Colonic mucosa (tissue), 4 donors: ENCODE measurements at regions not wholly inside any gene's neighbourhood (a gene's known extent, or its start where the extent isn't known, plus 50 kb on each side); places are given as distances from the start of the nearest gene placed in this dataset.

Source experiments
- DNase-seq: peaks from one replicate; pipeline ENCODE4 v3.0.0-alpha.2; 2020
- H3K27ac ChIP-seq: fragments of 200-600 bp; one replicate; pipeline ENCODE4 v1.8.0; 2021
- H3K27me3 ChIP-seq: fragments of 200-600 bp; one replicate; pipeline ENCODE4 v1.8.0; 2021
- H3K36me3 ChIP-seq: fragments of 200-600 bp; one replicate; pipeline ENCODE4 v1.8.0; 2021
- H3K4me1 ChIP-seq: fragments of 200-600 bp; one replicate; pipeline ENCODE4 v1.8.0; 2021; ENCODE audit warnings: mild to moderate bottlenecking
- H3K4me3 ChIP-seq: fragments of 200-600 bp; one replicate; pipeline ENCODE4 v1.8.0; 2021
- H3K9ac ChIP-seq, 2 donors: one replicate each; pipeline ENCODE4 v1.7.0; 2013; ENCODE audit warnings: control low read depth in 2 of 2, low read depth in 2 of 2, low read length in 2 of 2
- H3K9me3 ChIP-seq: fragments of 200-600 bp; one replicate; pipeline ENCODE4 v1.8.0; 2021
- intact Hi-C: fragments of 100-400 bp; cut with DNase I; formaldehyde crosslinking; loops from one replicate; pipeline ENCODE4 v1.14.1; 2022
- TF ChIP-seq, protein P1 (sequence below): fragments of 200-600 bp; IDR thresholded peaks from one replicate; pipeline ENCODE4 v1.8.0; 2022; ENCODE audit warnings: antibody characterized with exemption, mild to moderate bottlenecking
- donor health status: healthy.
- donor health status: DM: no; HTN: no; CAD: no.
- donor health status: DM: no; HTN: no; CAD: no.

DNA sequence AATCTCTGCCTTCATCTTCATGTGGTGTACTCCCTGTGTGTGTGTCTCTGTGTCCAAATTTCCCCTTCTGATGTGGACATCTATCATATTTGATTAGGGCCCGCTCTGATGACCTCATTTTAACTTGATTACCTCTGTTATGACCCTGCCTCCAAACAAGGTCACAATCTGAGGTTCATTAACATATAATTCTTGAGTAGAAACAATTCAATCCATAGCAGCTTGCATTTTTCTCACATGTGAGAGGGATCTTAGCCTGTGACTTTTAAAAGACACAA, 130.9 kb upstream of the RAB4A start:
- no peaks in the 10 kb centered on the region for H3K27me3 ChIP-seq
- no peaks in the 10 kb centered on the region for H3K4me1 ChIP-seq
- no peaks in the 10 kb centered on the region for H3K9me3 ChIP-seq
- TF ChIP-seq, protein P1, sequence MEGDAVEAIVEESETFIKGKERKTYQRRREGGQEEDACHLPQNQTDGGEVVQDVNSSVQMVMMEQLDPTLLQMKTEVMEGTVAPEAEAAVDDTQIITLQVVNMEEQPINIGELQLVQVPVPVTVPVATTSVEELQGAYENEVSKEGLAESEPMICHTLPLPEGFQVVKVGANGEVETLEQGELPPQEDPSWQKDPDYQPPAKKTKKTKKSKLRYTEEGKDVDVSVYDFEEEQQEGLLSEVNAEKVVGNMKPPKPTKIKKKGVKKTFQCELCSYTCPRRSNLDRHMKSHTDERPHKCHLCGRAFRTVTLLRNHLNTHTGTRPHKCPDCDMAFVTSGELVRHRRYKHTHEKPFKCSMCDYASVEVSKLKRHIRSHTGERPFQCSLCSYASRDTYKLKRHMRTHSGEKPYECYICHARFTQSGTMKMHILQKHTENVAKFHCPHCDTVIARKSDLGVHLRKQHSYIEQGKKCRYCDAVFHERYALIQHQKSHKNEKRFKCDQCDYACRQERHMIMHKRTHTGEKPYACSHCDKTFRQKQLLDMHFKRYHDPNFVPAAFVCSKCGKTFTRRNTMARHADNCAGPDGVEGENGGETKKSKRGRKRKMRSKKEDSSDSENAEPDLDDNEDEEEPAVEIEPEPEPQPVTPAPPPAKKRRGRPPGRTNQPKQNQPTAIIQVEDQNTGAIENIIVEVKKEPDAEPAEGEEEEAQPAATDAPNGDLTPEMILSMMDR, result no peak
- H3K4me3 ChIP-seq, result no peak overlapping the region
- H3K9ac ChIP-seq, result no peak overlapping the region
- no peaks in the 10 kb centered on the region for H3K36me3 ChIP-seq
- H3K27ac ChIP-seq, result no peak overlapping the region
- DNase-seq, result no peak
- intact Hi-C loops, result no loop called here

DNA sequence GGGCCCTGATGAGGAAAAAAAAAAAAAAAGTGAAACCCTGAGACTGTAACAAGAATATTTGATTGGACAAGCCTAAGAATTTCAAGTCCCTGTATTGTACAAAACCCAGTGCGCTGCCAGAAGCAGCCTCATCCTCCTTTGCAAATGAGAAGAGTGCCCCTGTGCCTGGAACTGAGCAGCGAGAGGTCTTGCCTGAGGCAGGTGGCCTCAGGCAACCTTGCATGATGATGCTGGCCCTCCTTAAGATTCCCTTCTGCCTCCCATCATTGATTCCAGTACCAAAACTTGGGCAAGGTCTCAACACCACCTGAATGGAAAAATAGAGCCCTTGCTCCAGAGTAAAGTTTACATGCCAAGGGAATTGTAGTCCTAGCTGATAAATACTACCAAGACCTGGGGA, 129.6 kb upstream of the RAB4A start:
- H3K9ac ChIP-seq, result no peak overlapping the region
- intact Hi-C loops, result no loop called here
- TF ChIP-seq, protein P1, result no peak
- no peaks in the 10 kb centered on the region for H3K36me3 ChIP-seq
- DNase-seq, result no peak
- H3K27me3 ChIP-seq, result no peaks in the 10 kb centered on the region
- H3K9me3 ChIP-seq, result no peaks in the 10 kb centered on the region
- no peak overlapping the region for H3K27ac ChIP-seq
- H3K4me1 ChIP-seq, result no peaks in the 10 kb centered on the region
- H3K4me3 ChIP-seq, result no peak overlapping the region

DNA sequence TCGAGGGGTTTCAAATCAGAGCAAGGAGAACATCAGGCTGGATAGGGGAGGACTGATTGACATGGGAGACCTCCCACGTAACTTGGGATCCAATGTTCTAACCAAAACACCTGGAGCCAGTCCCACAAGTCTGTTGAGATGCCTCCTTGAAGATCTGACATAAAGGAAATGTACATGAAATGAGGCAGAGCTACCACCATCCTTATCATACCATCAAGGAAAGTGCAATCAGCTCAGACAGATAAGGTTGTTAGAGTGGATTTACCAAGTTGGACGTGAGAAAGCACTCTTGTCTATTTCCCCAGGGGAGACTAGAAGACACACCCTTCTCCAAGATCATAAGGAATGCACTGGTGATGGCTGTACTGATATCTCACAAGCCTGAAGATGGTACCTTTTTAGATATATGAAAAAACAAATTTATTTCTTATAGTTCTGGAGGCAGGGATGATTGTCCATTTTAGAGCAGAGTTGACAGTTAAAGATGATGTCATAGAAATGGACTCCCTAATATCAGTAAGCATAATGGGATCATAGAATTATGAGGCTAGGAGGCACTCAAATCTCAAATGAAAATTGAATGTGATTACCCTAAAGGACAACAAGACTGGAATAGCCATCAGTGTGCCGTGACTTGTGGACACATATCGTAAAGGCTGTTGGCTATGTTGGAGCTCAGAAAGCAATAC, 129.1 kb upstream of the RAB4A start:
- TF ChIP-seq, protein P1, result no peak
- no peaks in the 10 kb centered on the region for H3K27me3 ChIP-seq
- no peaks in the 10 kb centered on the region for H3K36me3 ChIP-seq
- H3K9me3 ChIP-seq, result no peaks in the 10 kb centered on the region
- no peak overlapping the region for H3K9ac ChIP-seq
- no peaks in the 10 kb centered on the region for H3K4me1 ChIP-seq
- no peak overlapping the region for H3K4me3 ChIP-seq
- intact Hi-C loops, result no loop called here
- no peak for DNase-seq
- no peak overlapping the region for H3K27ac ChIP-seq

DNA sequence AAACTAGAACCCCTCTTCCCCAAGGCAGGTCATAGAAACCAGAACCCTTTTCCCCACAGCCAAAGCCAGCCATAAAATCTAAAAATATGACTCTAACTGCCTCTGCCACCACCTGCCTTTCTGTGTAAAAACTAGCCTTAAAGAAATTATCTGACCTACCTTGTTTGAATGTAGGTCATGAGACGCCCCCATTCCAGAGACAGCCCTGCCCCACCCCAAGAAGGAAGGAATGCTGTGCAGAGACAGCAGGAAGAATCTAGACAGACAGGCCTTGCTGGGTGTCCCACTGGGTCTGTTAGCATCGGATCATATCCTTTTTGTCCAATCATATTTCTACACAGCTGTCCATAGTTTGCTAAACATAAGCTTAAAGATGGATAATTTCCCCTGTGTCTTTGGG, 128.4 kb upstream of the RAB4A start:
- H3K4me3 ChIP-seq, result no peak overlapping the region
- H3K27me3 ChIP-seq, result no peaks in the 10 kb centered on the region
- no peak overlapping the region for H3K9ac ChIP-seq
- no peaks in the 10 kb centered on the region for H3K4me1 ChIP-seq
- no peaks in the 10 kb centered on the region for H3K36me3 ChIP-seq
- H3K27ac ChIP-seq, result no peak overlapping the region
- intact Hi-C loops, result no loop called here
- TF ChIP-seq, protein P1, result no peak
- H3K9me3 ChIP-seq, result no peaks in the 10 kb centered on the region
- no peak for DNase-seq

DNA sequence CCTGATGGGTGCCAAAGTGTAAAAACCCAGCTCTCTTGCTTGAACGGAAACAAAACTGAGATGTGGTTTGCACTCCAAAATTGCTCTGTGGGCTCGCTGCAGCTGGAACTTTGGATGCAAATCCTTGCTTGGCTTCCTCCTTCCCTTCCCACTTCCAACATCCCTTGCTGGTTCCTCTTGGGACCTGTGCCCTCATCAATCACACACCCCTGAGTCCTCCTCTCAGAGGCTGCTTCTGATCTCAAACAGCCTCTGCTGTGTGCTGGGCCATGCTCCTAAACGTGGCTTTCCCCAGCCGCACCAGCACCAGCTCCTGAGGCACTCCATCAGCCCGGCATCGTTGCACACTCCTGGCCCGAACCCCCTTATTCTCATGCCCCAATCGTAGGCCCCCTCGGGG, 124.3 kb upstream of the RAB4A start:
- Histone ChIP-seq H3K4me1 (no peaks in the 10 kb centered on the region), H3K36me3 (no peaks in the 10 kb centered on the region), H3K4me3 (no peak overlapping the region), H3K27ac (no peak overlapping the region), H3K9ac (no peak overlapping the region), H3K9me3 (no peaks in the 10 kb centered on the region), H3K27me3 (no peaks in the 10 kb centered on the region)
- TF ChIP-seq, protein P1, result no peak
- intact Hi-C loops, result no loop called here
- DNase-seq, result no peak
